ENCODE measurements at regions not wholly inside any gene's neighbourhood (a gene's known extent, or its start where the extent isn't known, plus 50 kb on each side); places are given as distances from the start of the nearest gene placed in this dataset.

DNA sequence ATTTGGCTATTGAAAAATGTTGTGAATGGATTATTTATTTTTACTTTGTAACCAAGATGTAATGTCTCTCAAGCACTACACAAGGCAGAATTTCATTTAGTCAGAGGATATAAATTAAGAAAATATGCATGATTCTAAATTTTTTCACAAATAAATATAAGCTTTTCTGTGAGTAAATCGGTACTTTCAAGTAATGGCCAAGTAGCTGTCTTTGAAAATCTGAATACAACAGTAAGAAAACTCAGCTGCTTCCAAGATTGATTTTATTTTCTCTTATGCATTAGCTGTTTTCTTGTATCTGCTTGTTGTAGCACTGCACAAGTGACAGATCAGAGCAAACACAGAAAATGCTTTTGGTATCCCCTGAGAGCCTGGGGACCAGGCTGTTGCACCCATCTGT, 998.5 kb upstream of the GHITM start:
- Histone ChIP-seq H3K9me3 (ENCODE audit: low read length) (no peaks in the 10 kb centered on the region), H3K4me2 (ENCODE audit: low read length) (no peak overlapping the region), H3K9me2 (ENCODE audit: low read depth, low read length) (no peaks in the 10 kb centered on the region), H3K4me3 (ENCODE audit: low read depth, low read length, poor library complexity, severe bottlenecking) (no peak overlapping the region), H3K79me2 (ENCODE audit: insufficient read depth, low read length) (no peaks in the 10 kb centered on the region), H2AFZ (ENCODE audit: low read length) (no peak overlapping the region), H3K27ac (ENCODE audit: low read depth, low read length, poor library complexity, severe bottlenecking) (no peak overlapping the region), H3F3A (ENCODE audit: insufficient read depth, low read length) (no peaks in the 10 kb centered on the region), H3K9ac (ENCODE audit: low read length) (no peak overlapping the region), H3K36me3 (ENCODE audit: insufficient read depth, low read length) (no peaks in the 10 kb centered on the region), H3K27me3 (ENCODE audit: insufficient read depth, low read length) (no peaks in the 10 kb centered on the region), H3K4me1 (ENCODE audit: insufficient read depth, low read length, severe bottlenecking) (no peaks in the 10 kb centered on the region), H4K20me1 (ENCODE audit: insufficient read depth, low read length) (no peaks in the 10 kb centered on the region)
- no peak for TF ChIP-seq EZH2 (IDR thresholded peaks at IDR 0.05; ENCODE audit: borderline replicate concordance, low read length)
- TF ChIP-seq, protein P1, sequence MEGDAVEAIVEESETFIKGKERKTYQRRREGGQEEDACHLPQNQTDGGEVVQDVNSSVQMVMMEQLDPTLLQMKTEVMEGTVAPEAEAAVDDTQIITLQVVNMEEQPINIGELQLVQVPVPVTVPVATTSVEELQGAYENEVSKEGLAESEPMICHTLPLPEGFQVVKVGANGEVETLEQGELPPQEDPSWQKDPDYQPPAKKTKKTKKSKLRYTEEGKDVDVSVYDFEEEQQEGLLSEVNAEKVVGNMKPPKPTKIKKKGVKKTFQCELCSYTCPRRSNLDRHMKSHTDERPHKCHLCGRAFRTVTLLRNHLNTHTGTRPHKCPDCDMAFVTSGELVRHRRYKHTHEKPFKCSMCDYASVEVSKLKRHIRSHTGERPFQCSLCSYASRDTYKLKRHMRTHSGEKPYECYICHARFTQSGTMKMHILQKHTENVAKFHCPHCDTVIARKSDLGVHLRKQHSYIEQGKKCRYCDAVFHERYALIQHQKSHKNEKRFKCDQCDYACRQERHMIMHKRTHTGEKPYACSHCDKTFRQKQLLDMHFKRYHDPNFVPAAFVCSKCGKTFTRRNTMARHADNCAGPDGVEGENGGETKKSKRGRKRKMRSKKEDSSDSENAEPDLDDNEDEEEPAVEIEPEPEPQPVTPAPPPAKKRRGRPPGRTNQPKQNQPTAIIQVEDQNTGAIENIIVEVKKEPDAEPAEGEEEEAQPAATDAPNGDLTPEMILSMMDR (IDR thresholded peaks at IDR 0.05; ENCODE audit: low read length) = no peak

DNA sequence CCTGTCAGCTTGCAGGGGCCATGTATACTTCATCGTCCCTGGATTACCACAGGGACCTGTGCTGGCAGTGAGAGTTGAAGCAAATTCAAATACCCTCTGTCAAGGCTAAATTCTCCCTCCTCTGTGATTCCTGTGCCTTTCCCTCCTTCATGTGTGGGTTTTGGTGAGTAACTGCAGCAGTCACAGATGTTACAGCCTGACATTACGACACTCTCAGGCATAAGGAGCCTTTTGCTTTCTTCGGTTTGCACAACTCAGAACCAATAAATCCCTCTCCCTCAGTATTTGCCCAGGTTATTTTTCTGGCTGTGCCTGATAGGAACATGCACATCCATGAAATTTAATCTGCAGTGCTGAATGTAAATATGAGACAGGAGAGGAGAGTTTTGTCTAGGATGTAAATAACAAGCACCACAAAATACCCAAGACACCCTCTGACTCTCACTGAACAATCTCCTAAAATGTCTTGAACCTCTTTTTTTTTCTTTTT, 997.2 kb upstream of the GHITM start:
- Histone ChIP-seq H3K36me3 (ENCODE audit: insufficient read depth, low read length) (no peaks in the 10 kb centered on the region), H4K20me1 (ENCODE audit: insufficient read depth, low read length) (no peaks in the 10 kb centered on the region), H2AFZ (ENCODE audit: low read length) (no peak overlapping the region), H3K79me2 (ENCODE audit: insufficient read depth, low read length) (no peaks in the 10 kb centered on the region), H3K27ac (ENCODE audit: low read depth, low read length, poor library complexity, severe bottlenecking) (no peak overlapping the region), H3K4me1 (ENCODE audit: insufficient read depth, low read length, severe bottlenecking) (no peaks in the 10 kb centered on the region), H3K4me3 (ENCODE audit: low read depth, low read length, poor library complexity, severe bottlenecking) (no peak overlapping the region), H3F3A (ENCODE audit: insufficient read depth, low read length) (no peaks in the 10 kb centered on the region), H3K27me3 (ENCODE audit: insufficient read depth, low read length) (no peaks in the 10 kb centered on the region), H3K9me3 (ENCODE audit: low read length) (no peaks in the 10 kb centered on the region), H3K9me2 (ENCODE audit: low read depth, low read length) (no peaks in the 10 kb centered on the region), H3K4me2 (ENCODE audit: low read length) (no peak overlapping the region), H3K9ac (ENCODE audit: low read length) (no peak overlapping the region)
- TF ChIP-seq EZH2 (IDR thresholded peaks at IDR 0.05; ENCODE audit: borderline replicate concordance, low read length) = no peak
- TF ChIP-seq, protein P1 (IDR thresholded peaks at IDR 0.05; ENCODE audit: low read length) = no peak

DNA sequence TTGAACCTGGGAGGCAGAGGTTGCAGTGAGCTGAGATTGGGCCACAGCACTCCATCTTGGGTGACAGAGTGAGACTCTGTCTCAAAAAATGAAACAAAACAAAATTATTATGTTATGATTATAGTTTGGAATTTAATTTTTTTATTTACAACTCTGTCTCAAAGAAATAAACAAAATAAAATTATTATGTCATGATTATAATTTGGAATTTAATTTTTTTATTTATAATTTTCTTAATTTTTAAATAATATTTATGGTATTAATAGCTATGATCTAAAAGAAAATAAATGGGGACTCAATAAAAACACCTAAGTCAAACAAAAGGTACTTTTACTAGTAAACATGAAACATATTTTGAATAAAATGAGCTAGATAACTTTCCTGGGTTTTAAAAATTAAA, 994.8 kb upstream of the GHITM start:
- Histone ChIP-seq H3K36me3 (ENCODE audit: insufficient read depth, low read length) (no peaks in the 10 kb centered on the region), H3K27me3 (ENCODE audit: insufficient read depth, low read length) (no peaks in the 10 kb centered on the region), H3K9me3 (ENCODE audit: low read length) (no peaks in the 10 kb centered on the region), H3K9me2 (ENCODE audit: low read depth, low read length) (no peaks in the 10 kb centered on the region), H3K27ac (ENCODE audit: low read depth, low read length, poor library complexity, severe bottlenecking) (no peak overlapping the region), H4K20me1 (ENCODE audit: insufficient read depth, low read length) (no peaks in the 10 kb centered on the region), H3K4me1 (ENCODE audit: insufficient read depth, low read length, severe bottlenecking) (no peaks in the 10 kb centered on the region), H3K79me2 (ENCODE audit: insufficient read depth, low read length) (no peaks in the 10 kb centered on the region), H3K9ac (ENCODE audit: low read length) (no peak overlapping the region), H3K4me2 (ENCODE audit: low read length) (no peak overlapping the region), H3F3A (ENCODE audit: insufficient read depth, low read length) (no peaks in the 10 kb centered on the region), H3K4me3 (ENCODE audit: low read depth, low read length, poor library complexity, severe bottlenecking) (no peak overlapping the region), H2AFZ (ENCODE audit: low read length) (no peak overlapping the region)
- TF ChIP-seq, protein P1 (IDR thresholded peaks at IDR 0.05; ENCODE audit: low read length) = no peak
- no peak for TF ChIP-seq EZH2 (IDR thresholded peaks at IDR 0.05; ENCODE audit: borderline replicate concordance, low read length)

Data from OCI-LY1 (cell line).